Bone marrow (tissue), 2 donors: ENCODE measurements at regions not wholly inside any gene's neighbourhood (a gene's known extent, or its start where the extent isn't known, plus 50 kb on each side); places are given as distances from the start of the nearest gene placed in this dataset.
"Not testable (repeated sequence)": the region's sequence is repeated elsewhere in the genome, so short reads cannot be mapped to it uniquely, and the experiment has no call there.

Experiments
- DNase-seq, 2 donors: peaks; one replicate each; lab custom pipeline; 2025; lab: John Stamatoyannopoulos, UW

GRCh38 chr5:100479079-100479688 is 56.0 kb upstream of the FAM174A start:
- DNase-seq = no peak

- no peak for DNase-seq
Observed at GRCh38 chr5:100472091-100472490, 63.1 kb upstream of the FAM174A start.

GRCh38 chr5:100469767-100470166 is 65.4 kb upstream of the FAM174A start:
- no peak for DNase-seq

- DNase-seq = no peak
Observed at GRCh38 chr5:100464418-100464817, 70.8 kb upstream of the FAM174A start.

GRCh38 chr5:100456615-100457014 is 78.6 kb upstream of the FAM174A start:
- DNase-seq = no peak

GRCh38 chr5:100452126-100452525 is 83.0 kb upstream of the FAM174A start:
- DNase-seq = no peak

- DNase-seq = no peak
Observed at GRCh38 chr5:100448111-100448528, 87.1 kb upstream of the FAM174A start.

GRCh38 chr5:100446879-100447430 is 88.2 kb upstream of the FAM174A start:
- DNase-seq = no peak

- no peak for DNase-seq
Observed at GRCh38 chr5:100444961-100445360, 90.2 kb upstream of the FAM174A start.

GRCh38 chr5:100434815-100435214 is 100.4 kb upstream of the FAM174A start:
- DNase-seq = no peak

- DNase-seq = no peak
Observed at GRCh38 chr5:100432741-100433140, 102.4 kb upstream of the FAM174A start.

- DNase-seq = peak in 1 of 2 donors; percentile 2
Observed at GRCh38 chr5:100430268-100431195, 104.6 kb upstream of the FAM174A start.

GRCh38 chr5:100424787-100425186 is 110.4 kb upstream of the FAM174A start:
- no peak for DNase-seq

- no peak for DNase-seq
Observed at GRCh38 chr5:100424017-100424416, 111.2 kb upstream of the FAM174A start.

GRCh38 chr5:100423330-100423729 is 111.8 kb upstream of the FAM174A start:
- no peak for DNase-seq

GRCh38 chr5:100421360-100421759 is 113.8 kb upstream of the FAM174A start:
- no peak for DNase-seq

GRCh38 chr5:100418231-100418630 is 116.9 kb upstream of the FAM174A start:
- no peak for DNase-seq

- no peak for DNase-seq
Observed at GRCh38 chr5:100409660-100410151, 125.5 kb upstream of the FAM174A start.

- no peak for DNase-seq
Observed at GRCh38 chr5:100407053-100407452, 128.1 kb upstream of the FAM174A start.

- no peak for DNase-seq
Observed at GRCh38 chr5:100406640-100407039, 128.5 kb upstream of the FAM174A start.

GRCh38 chr5:100402071-100402470 is 133.1 kb upstream of the FAM174A start:
- DNase-seq = no peak

- no peak for DNase-seq
Observed at GRCh38 chr5:100401149-100401548, 134.0 kb upstream of the FAM174A start.

- not testable (repeated sequence) for DNase-seq
Observed at GRCh38 chr5:100398815-100399214, 136.4 kb upstream of the FAM174A start.
